ENCODE measurements at regions not wholly inside any gene's neighbourhood (a gene's known extent, or its start where the extent isn't known, plus 50 kb on each side); places are given as distances from the start of the nearest gene placed in this dataset.

- Histone ChIP-seq H3K4me3 (ENCODE audit: low read length) (no peak overlapping the region), H3K27me3 (ENCODE audit: control insufficient read depth, insufficient read depth, low read length) (no peaks in the 10 kb centered on the region), H3K27ac (ENCODE audit: low read length) (no peak overlapping the region), H3K4me1 (ENCODE audit: control insufficient read depth, insufficient read depth, low read length) (no peaks in the 10 kb centered on the region), H3K9me3 (ENCODE audit: control insufficient read depth, insufficient read depth, low read length) (no peaks in the 10 kb centered on the region), H3K36me3 (ENCODE audit: control insufficient read depth, insufficient read depth, low read length) (no peaks in the 10 kb centered on the region)
- no peak for TF ChIP-seq CTCF (IDR thresholded peaks at IDR 0.05)
- Mint-ChIP-seq H3K4me1 (no peaks in the 10 kb centered on the region), H3K9me3 (no peaks in the 10 kb centered on the region), H3K36me3 (peaks cover 7% of the 10 kb centered on the region), H3K27me3 (ENCODE audit: low read depth in 2 of 2) (no peaks in the 10 kb centered on the region), H3K4me3 (no peak overlapping the region), H3K27ac (no peak overlapping the region)
- ATAC-seq, result no peak
- DNase-seq, result no peak
- no CpG with 5 or more reads among the region's 2 CpGs for WGBS (ENCODE audit: insufficient coverage)
- intact Hi-C loops (cut with micrococcal nuclease), result no loop called here
Measured at GRCh38 chr13:88235441-88235840, 564.3 kb downstream of the SLITRK5 start.

GRCh38 chr13:88246239-88246638 lies 575.1 kb downstream of the SLITRK5 start:
- H3K27me3 Mint-ChIP-seq (ENCODE audit: low read depth in 2 of 2), result no peaks in the 10 kb centered on the region
- H3K4me3 Mint-ChIP-seq, result no peak overlapping the region
- Histone ChIP-seq H3K27me3 (ENCODE audit: control insufficient read depth, insufficient read depth, low read length) (no peaks in the 10 kb centered on the region), H3K27ac (ENCODE audit: low read length) (no peak overlapping the region), H3K4me1 (ENCODE audit: control insufficient read depth, insufficient read depth, low read length) (no peaks in the 10 kb centered on the region), H3K36me3 (ENCODE audit: control insufficient read depth, insufficient read depth, low read length) (no peaks in the 10 kb centered on the region), H3K9me3 (ENCODE audit: control insufficient read depth, insufficient read depth, low read length) (no peaks in the 10 kb centered on the region), H3K4me3 (ENCODE audit: low read length) (no peak overlapping the region)
- intact Hi-C loops (cut with micrococcal nuclease), result no loop called here
- H3K36me3 Mint-ChIP-seq, result no peaks in the 10 kb centered on the region
- H3K9me3 Mint-ChIP-seq, result no peaks in the 10 kb centered on the region
- no peak for TF ChIP-seq CTCF (IDR thresholded peaks at IDR 0.05)
- H3K27ac Mint-ChIP-seq, result no peak overlapping the region
- DNase-seq (no peak), ATAC-seq (no peak)
- H3K4me1 Mint-ChIP-seq, result no peaks in the 10 kb centered on the region

GRCh38 chr13:88248393-88248792 lies 577.2 kb downstream of the SLITRK5 start:
- Mint-ChIP-seq H3K27ac (no peak overlapping the region), H3K4me1 (no peaks in the 10 kb centered on the region), H3K4me3 (no peak overlapping the region), H3K27me3 (ENCODE audit: low read depth in 2 of 2) (no peaks in the 10 kb centered on the region), H3K36me3 (no peaks in the 10 kb centered on the region), H3K9me3 (no peaks in the 10 kb centered on the region)
- intact Hi-C loops (cut with micrococcal nuclease), result no loop called here
- H3K9me3 ChIP-seq (ENCODE audit: control insufficient read depth, insufficient read depth, low read length), result no peaks in the 10 kb centered on the region
- no peaks in the 10 kb centered on the region for H3K36me3 ChIP-seq (ENCODE audit: control insufficient read depth, insufficient read depth, low read length)
- no peaks in the 10 kb centered on the region for H3K27me3 ChIP-seq (ENCODE audit: control insufficient read depth, insufficient read depth, low read length)
- H3K4me3 ChIP-seq (ENCODE audit: low read length), result no peak overlapping the region
- no peak for ATAC-seq
- DNase-seq, result no peak
- no peaks in the 10 kb centered on the region for H3K4me1 ChIP-seq (ENCODE audit: control insufficient read depth, insufficient read depth, low read length)
- WGBS (ENCODE audit: insufficient coverage), result 100% methylated on average over 3 of the region's 4 CpGs
- no peak for TF ChIP-seq CTCF (IDR thresholded peaks at IDR 0.05)
- H3K27ac ChIP-seq (ENCODE audit: low read length), result no peak overlapping the region

- DNase-seq (no peak), ATAC-seq (no peak)
- Mint-ChIP-seq H3K4me3 (no peak overlapping the region), H3K9me3 (peaks cover 0 to 2% of the 10 kb centered on the region in 2 donors), H3K4me1 (peaks cover 0 to 4% of the 10 kb centered on the region in 2 donors), H3K36me3 (no peaks in the 10 kb centered on the region), H3K27ac (no peak overlapping the region), H3K27me3 (ENCODE audit: low read depth in 2 of 2) (no peaks in the 10 kb centered on the region)
- intact Hi-C loops (cut with micrococcal nuclease), result no loop called here
- Histone ChIP-seq H3K27me3 (ENCODE audit: control insufficient read depth, insufficient read depth, low read length) (no peaks in the 10 kb centered on the region), H3K36me3 (ENCODE audit: control insufficient read depth, insufficient read depth, low read length) (no peaks in the 10 kb centered on the region), H3K9me3 (ENCODE audit: control insufficient read depth, insufficient read depth, low read length) (no peaks in the 10 kb centered on the region), H3K4me3 (ENCODE audit: low read length) (no peak overlapping the region), H3K27ac (ENCODE audit: low read length) (no peak overlapping the region), H3K4me1 (ENCODE audit: control insufficient read depth, insufficient read depth, low read length) (no peaks in the 10 kb centered on the region)
- TF ChIP-seq CTCF (IDR thresholded peaks at IDR 0.05), result no peak
- 69% methylated on average over 2 of the region's 3 CpGs for WGBS (ENCODE audit: insufficient coverage)
Measured at GRCh38 chr13:88257706-88258105, 586.5 kb downstream of the SLITRK5 start.
